GM12873 (cell line): ENCODE measurements at regions not wholly inside any gene's neighbourhood (a gene's known extent, or its start where the extent isn't known, plus 50 kb on each side); places are given as distances from the start of the nearest gene placed in this dataset.

Experiments used
- TF ChIP-seq, protein P1 (sequence below): IDR thresholded peaks from 2 replicates; pipeline ENCODE4 v1.5.1; 2012; ENCODE audit warnings: low read depth, mild to moderate bottlenecking, moderate library complexity, low read length, control low read depth; ENCODE audit not compliant: insufficient read depth; ENCODE audit errors: missing control alignments

DNA sequence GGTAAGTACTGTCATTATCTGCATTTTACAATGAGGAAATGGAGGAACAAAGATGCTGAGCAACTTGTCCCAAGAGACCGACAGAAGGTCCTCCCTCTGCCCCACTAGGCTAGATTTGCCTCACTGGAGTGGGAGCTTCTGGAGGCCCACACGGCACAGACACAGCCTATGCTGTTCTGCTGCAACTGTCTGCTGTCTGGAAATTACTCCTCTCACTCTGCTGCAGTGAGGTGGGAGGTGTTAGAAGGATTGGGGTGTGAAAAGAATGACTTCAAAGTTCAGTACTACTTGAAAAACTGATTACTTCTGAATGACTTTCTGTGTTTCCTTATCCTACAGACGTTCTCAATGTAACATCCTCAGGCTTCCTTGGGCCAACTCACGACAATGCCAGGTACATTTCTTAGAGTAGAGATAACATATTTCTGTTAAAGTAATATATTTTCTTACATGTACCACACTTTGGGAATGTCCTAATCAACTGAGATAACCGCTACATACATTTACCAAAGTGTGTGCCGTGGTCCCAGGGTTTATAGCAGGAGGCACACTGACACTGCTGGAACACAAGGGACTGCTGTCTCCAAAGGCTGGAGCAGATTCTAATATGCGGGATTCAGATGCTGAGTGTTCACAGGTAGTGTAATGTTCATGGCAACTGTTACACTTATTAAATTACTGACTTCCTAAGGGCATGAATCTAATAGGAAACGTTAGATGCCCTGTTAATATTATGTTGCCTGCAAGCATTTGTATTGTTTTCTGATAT is 53.5 kb upstream of the WASF3 start:
- TF ChIP-seq, protein P1, sequence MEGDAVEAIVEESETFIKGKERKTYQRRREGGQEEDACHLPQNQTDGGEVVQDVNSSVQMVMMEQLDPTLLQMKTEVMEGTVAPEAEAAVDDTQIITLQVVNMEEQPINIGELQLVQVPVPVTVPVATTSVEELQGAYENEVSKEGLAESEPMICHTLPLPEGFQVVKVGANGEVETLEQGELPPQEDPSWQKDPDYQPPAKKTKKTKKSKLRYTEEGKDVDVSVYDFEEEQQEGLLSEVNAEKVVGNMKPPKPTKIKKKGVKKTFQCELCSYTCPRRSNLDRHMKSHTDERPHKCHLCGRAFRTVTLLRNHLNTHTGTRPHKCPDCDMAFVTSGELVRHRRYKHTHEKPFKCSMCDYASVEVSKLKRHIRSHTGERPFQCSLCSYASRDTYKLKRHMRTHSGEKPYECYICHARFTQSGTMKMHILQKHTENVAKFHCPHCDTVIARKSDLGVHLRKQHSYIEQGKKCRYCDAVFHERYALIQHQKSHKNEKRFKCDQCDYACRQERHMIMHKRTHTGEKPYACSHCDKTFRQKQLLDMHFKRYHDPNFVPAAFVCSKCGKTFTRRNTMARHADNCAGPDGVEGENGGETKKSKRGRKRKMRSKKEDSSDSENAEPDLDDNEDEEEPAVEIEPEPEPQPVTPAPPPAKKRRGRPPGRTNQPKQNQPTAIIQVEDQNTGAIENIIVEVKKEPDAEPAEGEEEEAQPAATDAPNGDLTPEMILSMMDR, result no peak
